LHCN-M2 (cell line): ENCODE measurements at regions not wholly inside any gene's neighbourhood (a gene's known extent, or its start where the extent isn't known, plus 50 kb on each side); places are given as distances from the start of the nearest gene placed in this dataset.
"Not testable (repeated sequence)": the region's sequence is repeated elsewhere in the genome, so short reads cannot be mapped to it uniquely, and the experiment has no call there.

ENCODE experiments used
- DNase-seq: peaks from one replicate; pipeline ENCODE4 v3.0.0-alpha.2; 2012; ENCODE audit warnings: low read depth

GRCh38 chr9:22990349-22990748 lies 543.7 kb downstream of the DMRTA1 start:
- no peak for DNase-seq

DNA sequence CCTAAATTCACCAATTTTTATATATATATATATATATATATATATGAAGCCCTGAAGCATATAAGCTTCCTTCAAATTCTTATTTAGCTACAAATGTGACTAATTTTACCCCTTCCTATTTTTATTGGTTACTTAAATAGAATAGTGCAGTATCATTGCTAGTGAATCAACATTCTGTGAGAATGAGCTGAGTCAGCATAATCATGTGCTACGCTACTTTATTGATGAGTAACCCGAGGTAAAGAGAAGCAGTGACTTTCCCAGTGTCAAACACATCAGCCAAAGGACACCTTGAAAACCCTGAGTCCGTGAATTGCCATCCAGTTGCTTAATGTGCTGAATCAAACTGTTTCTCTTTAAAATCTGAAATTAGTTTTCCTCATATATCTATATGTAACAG lies 546.2 kb downstream of the DMRTA1 start:
- no peak for DNase-seq

DNA sequence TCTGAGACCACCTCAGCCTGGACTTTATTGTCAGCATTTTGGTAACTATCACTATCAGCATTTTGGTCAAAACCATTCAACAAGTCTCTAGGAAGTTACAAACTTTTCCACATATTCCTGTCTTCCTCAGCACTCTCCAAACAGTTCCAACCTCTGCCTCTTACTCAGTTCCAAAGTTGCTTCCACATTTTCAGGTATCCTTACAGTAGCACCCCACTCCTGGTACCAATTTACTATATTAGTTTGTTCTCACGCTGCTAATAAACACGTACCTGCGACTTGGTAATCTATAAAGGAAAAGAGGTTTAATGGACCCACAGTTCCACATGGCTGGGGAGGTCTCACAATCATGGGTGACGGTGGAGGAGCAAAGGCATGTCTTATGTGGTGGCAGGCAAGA lies 551.3 kb downstream of the DMRTA1 start:
- no peak for DNase-seq

DNA sequence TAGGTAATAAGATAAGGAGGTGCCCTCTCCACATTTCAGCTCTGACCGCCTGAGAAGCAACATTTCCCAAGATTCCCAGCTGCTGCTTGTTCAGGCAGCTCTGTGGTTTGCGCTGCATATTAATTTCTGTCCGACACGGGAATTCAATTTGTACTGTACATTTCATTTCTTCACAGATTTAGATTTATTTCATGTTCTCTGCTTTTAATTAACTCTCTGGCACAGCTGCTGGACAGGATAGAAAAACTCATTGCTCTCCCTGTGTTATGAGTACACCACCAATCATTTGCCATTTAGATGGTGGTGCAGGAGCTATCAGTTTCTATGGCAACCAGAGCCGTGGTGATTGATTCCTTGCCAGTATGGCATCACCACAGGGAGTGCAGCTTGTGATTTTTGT lies 558.5 kb downstream of the DMRTA1 start:
- no peak for DNase-seq

- DNase-seq = no peak
These were observed 559.5 kb downstream of the DMRTA1 start for GRCh38 chr9:23006127-23006526.

DNA sequence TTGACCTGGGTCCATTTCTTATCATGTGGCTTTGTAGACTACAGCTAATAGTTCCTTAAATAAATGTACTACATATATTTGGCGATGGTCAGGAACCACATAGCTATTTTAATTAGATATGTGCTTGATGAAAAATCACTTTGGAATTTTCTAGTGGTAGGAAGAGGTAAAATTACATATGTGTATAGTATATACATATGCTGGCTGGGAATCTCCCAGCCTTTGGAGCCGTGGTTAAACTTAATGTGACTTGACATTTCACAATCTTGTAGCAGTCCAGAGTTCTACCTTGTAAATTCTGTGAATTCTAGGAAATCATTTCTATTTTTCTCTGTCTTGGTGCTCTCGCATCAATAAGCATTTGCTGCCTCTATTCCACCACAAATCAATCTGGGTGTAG lies 565.0 kb downstream of the DMRTA1 start:
- no peak for DNase-seq

GRCh38 chr9:23015557-23015956 lies 568.9 kb downstream of the DMRTA1 start:
- DNase-seq = no peak

DNA sequence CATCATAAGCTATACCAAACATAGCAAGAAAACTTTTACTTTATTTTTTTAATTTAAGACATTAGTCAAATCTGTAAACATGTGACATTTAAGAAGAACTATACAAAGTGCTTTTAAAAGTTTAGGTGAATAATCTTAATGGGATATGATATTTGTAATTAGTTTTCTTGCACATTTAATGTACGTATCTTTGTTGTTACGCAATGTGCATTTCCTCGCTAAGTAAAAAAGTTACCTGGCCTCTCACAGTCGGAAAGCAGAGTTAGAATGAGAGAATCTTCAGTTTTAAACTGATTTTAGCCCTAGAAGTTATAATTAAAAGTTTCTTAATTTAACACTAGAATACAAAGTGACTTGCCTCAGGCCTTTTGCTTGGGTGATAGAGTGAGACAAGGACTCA lies 589.8 kb downstream of the DMRTA1 start:
- no peak for DNase-seq

DNA sequence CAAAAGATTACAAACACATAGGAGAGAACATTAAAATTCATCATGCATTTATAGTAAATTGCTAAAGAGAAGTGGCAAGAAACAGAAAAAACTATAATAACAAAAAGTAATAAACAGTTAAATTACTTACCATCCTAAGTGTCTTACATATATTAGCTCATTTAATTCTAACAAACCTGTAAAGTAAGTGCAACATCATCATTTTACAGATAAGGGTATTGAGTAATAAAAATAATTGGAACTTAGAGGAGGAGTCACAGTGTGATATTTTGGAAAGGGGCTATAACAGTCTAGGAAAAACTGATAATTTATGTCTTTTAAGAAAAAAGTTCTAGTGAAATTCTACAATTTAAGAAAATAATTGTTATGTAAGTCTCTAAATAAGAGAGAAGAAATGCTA lies 592.8 kb downstream of the DMRTA1 start:
- DNase-seq = no peak

DNA sequence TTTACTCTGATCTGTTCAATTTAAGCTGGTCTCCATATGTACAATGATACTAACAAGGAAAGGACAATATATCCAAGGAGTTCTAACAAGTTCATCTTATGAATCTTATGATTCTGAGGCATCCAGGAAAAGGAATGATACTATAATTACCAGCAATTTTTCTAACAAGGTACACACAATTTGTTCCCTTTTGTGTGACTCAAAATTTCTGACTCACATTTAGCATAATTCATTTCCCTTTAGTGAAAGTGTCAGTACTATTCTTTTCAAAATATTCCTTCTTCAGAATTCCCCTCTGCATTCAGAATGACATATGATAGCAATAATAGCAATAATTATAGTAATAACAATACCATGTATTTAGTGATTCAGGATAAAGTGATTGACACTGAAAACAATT lies 594.8 kb downstream of the DMRTA1 start:
- DNase-seq = no peak

DNA sequence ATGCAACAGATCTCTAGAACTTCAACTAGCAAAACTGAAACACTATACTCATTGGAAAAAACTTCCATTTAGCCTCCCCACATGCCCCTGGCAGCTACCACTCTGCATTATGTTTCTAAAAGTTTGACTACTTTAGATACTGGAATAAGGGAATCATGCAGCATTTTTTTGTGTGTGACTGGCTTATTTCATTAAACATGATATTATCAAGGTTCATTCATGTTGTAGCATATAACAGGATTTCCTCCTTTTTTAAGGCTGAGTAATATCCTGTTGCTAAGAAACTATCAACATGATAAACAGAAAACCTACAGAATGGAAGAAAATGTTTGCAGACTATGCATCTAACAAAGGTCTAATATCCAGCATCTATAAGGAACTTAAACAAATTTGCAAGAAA lies 597.9 kb downstream of the DMRTA1 start:
- DNase-seq = no peak

DNA sequence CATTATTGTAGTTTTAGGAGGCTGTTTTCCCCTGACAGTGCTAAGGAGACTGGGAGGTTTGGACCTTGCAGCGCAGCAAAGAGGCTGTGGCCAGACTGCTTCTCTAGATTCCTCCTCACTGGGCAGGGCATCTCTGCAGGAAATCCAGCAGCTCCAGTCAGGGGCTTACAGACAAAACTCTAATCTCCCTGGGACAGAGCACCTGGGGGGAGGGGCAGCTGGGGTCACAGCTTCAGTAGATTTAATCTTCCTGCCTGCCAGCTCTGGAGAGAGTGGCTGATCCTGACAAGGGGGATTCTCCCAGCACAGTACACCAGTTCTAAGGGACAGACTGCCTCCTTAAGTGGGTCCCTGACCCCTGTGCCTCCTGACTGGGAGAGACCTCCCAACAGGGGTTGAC lies 599.4 kb downstream of the DMRTA1 start:
- not testable (repeated sequence) for DNase-seq

DNA sequence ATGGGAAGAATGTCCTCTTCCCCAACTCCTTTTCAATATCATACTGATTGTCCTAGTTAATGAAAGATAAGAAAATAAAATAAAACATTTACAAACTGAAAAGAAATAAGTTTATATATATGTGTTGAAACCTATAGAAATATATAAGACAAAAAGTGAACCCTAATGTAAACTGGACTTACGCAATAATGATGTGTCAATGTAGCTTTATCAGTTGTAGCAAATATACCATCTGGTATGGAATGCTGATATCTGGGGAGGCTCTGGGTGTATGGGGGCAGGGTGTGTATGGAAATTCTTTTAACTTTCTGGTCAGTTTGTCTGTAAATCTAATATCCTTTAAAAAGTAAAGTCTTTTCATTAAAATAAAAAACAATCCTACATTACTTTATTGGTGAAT lies 603.9 kb downstream of the DMRTA1 start:
- no peak for DNase-seq

- no peak for DNase-seq
These were observed 626.5 kb downstream of the DMRTA1 start for GRCh38 chr9:23073136-23073535.

DNA sequence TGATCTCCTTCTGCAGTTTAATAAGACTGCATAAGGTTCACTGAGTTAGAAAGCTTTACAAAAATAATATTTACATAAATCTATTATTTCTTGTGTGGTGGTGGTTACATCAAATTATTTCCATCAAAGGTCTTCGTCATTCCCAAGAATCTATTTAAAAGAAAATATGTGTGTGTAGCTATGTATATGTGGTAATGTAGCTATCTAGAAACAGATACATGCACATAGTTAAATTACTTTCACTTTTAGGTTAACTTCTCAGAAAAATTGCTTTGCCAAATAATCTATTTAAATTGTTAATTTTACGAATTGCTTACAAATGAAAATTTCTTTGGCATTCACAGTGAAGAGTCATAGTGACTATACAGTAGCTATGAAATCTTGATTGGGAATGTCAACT lies 633.2 kb downstream of the DMRTA1 start:
- no peak for DNase-seq

DNA sequence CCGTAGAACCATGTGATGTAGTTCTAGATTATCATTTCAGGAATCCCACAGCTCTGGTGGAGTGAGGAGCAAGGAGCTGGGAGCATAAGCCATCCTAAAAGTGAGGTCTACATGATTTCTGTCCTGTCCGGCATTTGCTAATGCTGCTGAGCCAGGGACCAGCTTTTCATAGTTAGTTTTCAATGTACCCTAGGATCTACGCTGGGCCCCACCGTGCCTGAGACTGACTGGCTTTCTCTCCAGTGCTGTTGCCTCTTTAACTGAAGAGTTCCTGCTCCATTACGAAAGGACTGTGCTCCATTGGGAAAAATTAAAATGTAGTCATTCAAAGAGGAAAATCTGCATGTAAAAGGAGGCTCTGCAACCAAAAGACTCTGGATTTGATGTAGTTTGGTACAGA lies 634.8 kb downstream of the DMRTA1 start:
- no peak for DNase-seq

GRCh38 chr9:23088932-23089364 lies 642.3 kb downstream of the DMRTA1 start:
- DNase-seq = peak; percentile 4

- peak; percentile 24 for DNase-seq
These were observed 671.0 kb downstream of the DMRTA1 start for GRCh38 chr9:23117616-23118015.

- DNase-seq = no peak
These were observed 674.0 kb downstream of the DMRTA1 start for GRCh38 chr9:23120630-23121029.

GRCh38 chr9:23123048-23123632 lies 676.5 kb downstream of the DMRTA1 start:
- DNase-seq = peak; percentile 9

GRCh38 chr9:23145467-23145866 lies 680.6 kb downstream of the ELAVL2 start:
- no peak for DNase-seq

DNA sequence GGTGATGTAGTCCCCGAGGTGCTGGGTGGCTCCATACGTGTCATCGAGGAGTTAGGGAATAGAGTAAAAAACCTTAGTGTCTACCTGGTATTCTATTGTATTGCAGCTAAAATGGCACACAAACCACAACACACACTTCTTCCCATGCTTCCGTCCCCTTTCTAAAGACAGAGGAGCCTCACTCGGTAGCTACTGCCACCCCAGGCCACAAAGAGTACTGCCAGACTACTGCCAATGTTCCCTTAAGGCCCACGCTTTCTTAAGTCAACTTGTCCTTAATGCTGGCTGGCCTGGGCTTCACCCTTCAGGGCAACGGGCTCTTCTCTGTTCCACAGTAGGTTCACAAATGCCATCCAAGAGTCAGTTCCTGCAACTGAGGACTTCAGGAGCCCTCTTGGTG lies 673.0 kb downstream of the ELAVL2 start:
- DNase-seq = no peak

DNA sequence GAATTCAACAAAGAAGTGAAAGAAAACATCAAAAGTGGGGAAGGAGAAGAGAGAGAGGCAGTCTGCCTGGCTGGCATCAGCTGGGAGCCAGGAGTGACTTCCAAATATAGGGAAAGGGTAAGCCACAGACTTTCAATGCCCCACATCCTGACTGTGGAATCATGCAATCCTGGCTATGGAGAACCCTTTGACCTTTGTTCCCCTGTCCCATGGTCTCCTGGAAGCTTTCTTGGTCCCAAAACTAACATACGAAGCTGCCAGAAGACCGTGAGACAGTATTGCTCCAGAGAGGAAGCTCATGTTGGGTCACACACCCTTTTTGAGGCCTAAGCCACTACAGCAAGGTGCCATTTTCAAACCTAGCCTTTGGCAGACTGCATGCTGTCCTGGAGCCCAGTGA lies 665.5 kb downstream of the ELAVL2 start:
- no peak for DNase-seq

DNA sequence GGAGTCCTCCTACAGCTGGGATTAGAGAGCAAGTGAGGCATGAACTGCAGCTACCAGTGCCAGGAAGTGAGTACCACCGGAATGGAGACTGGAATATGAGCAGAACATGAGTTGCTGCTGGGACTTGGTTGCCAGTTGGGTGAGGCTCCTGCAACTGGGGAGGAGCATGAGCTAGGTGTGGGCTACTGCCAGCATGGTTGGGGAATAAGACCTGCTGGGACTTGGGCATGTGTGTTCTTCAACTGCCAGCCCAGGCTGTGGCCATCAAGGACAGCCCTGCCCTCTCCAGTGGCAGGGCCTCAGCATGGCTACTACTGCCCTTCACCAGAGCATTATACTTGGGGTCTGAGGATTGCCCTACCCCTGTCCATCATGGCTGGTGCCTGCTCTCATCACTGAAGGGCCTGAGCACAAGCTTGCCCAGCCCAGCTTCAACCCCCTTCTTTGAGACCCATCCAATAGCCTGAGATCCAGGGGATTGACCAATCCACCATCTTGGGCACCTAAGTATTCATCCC lies 665.0 kb downstream of the ELAVL2 start:
- DNase-seq = no peak
